ENCODE measurements at regions not wholly inside any gene's neighbourhood (a gene's known extent, or its start where the extent isn't known, plus 50 kb on each side); places are given as distances from the start of the nearest gene placed in this dataset.
"Not testable (repeated sequence)": the region's sequence is repeated elsewhere in the genome, so short reads cannot be mapped to it uniquely, and the experiment has no call there.

DNA sequence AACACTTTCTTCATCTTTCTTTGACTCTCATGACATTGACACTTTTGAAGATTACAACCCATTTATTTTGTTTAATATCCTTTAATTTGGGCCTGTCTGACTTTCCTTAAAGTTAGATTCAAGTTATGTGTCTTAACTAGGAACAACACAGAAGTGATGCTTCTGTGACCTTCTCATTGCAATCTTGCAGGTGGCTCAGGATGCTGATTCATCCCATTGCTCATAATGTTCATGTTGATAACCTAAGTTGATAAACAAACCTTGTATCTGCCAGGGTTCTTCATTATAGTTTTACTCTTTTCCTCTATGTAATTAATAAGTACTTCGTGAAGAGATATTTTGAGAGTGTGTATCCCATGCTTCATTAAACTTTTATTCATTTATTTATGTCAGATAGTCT lies 107.2 kb upstream of the SHB start:
- Histone ChIP-seq H3K4me1 (ENCODE audit: low read depth, poor library complexity, severe bottlenecking) (no peaks in the 10 kb centered on the region), H3K36me3 (ENCODE audit: insufficient read depth) (no peaks in the 10 kb centered on the region), H4K20me1 (ENCODE audit: insufficient read depth) (no peaks in the 10 kb centered on the region), H3K27ac (no peak overlapping the region), H3K9ac (no peak overlapping the region), H3K27me3 (ENCODE audit: insufficient read depth, low read depth) (no peaks in the 10 kb centered on the region), H3K79me2 (ENCODE audit: insufficient read depth, low read depth) (no peaks in the 10 kb centered on the region), H3K4me3 (IDR thresholded peaks at IDR 0.05; ENCODE audit: insufficient read depth, low read depth, low read length) (no peak overlapping the region), H3K4me2 (no peak overlapping the region), H2AFZ (ENCODE audit: low read depth) (no peak overlapping the region)
- no peak for TF ChIP-seq CTCF (conservative IDR thresholded peaks at IDR 0.05; ENCODE audit: low read depth, low read length)

DNA sequence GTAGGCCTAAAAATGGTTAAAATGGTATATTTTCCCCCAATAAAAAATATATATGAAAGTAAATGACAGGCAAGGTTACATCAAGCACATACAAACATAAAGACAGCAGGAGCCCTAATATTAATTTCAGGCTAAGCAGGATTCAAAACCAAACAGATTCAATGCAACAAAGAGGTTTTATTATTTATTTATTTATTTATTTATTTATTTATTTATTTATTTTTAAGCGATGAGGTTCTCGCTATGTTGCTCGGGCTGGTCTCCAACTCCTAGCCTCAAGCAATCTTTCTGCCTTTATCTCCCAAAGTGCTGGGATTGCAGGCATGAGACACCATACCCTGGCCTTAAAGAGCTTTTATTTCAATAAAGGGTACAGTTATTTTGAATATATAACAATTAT lies 106.4 kb upstream of the SHB start:
- H3K36me3 ChIP-seq (ENCODE audit: insufficient read depth): no peaks in the 10 kb centered on the region
- no peaks in the 10 kb centered on the region for H3K27me3 ChIP-seq (ENCODE audit: insufficient read depth, low read depth)
- H3K4me1 ChIP-seq (ENCODE audit: low read depth, poor library complexity, severe bottlenecking): no peaks in the 10 kb centered on the region
- H3K4me2 ChIP-seq: no peak overlapping the region
- no peak overlapping the region for H3K4me3 ChIP-seq (IDR thresholded peaks at IDR 0.05; ENCODE audit: insufficient read depth, low read depth, low read length)
- TF ChIP-seq CTCF (conservative IDR thresholded peaks at IDR 0.05; ENCODE audit: low read depth, low read length): no peak
- no peak overlapping the region for H3K27ac ChIP-seq
- H3K79me2 ChIP-seq (ENCODE audit: insufficient read depth, low read depth): no peaks in the 10 kb centered on the region
- no peak overlapping the region for H3K9ac ChIP-seq
- H4K20me1 ChIP-seq (ENCODE audit: insufficient read depth): no peaks in the 10 kb centered on the region
- H2AFZ ChIP-seq (ENCODE audit: low read depth): no peak overlapping the region

DNA sequence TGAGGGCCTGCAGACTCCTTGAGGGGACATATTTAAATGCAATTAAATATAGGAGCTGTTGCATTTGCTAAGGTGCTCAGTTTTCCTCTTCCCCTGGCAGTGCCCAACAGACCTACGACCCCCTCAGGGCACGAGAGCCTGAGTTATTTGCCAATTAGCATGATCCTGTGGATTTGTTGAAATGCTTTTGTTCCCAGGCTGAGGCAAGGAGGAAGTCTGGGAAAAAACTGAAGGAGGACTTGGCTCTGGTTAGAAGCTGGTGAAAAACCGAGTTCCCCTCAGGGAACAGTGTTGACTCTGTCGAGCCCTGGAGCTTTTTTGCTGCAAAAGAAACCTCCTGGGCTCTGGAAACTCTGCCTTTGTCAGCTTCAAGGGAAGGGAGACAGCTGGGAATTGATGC lies 103.6 kb upstream of the SHB start:
- Histone ChIP-seq H3K4me3 (IDR thresholded peaks at IDR 0.05; ENCODE audit: insufficient read depth, low read depth, low read length) (no peak overlapping the region), H3K4me2 (no peak overlapping the region), H4K20me1 (ENCODE audit: insufficient read depth) (no peaks in the 10 kb centered on the region), H3K27me3 (ENCODE audit: insufficient read depth, low read depth) (no peaks in the 10 kb centered on the region), H2AFZ (ENCODE audit: low read depth) (no peak overlapping the region), H3K36me3 (ENCODE audit: insufficient read depth) (no peaks in the 10 kb centered on the region), H3K79me2 (ENCODE audit: insufficient read depth, low read depth) (no peaks in the 10 kb centered on the region), H3K9ac (no peak overlapping the region), H3K27ac (no peak overlapping the region), H3K4me1 (ENCODE audit: low read depth, poor library complexity, severe bottlenecking) (no peaks in the 10 kb centered on the region)
- TF ChIP-seq CTCF (conservative IDR thresholded peaks at IDR 0.05; ENCODE audit: low read depth, low read length): no peak

- no peaks in the 10 kb centered on the region for H3K27me3 ChIP-seq (ENCODE audit: insufficient read depth, low read depth)
- no peak overlapping the region for H3K27ac ChIP-seq
- no peak overlapping the region for H2AFZ ChIP-seq (ENCODE audit: low read depth)
- no peak for TF ChIP-seq CTCF (conservative IDR thresholded peaks at IDR 0.05; ENCODE audit: low read depth, low read length)
- no peak overlapping the region for H3K4me2 ChIP-seq
- no peak overlapping the region for H3K9ac ChIP-seq
- no peaks in the 10 kb centered on the region for H3K79me2 ChIP-seq (ENCODE audit: insufficient read depth, low read depth)
- H3K4me1 ChIP-seq (ENCODE audit: low read depth, poor library complexity, severe bottlenecking): no peaks in the 10 kb centered on the region
- H4K20me1 ChIP-seq (ENCODE audit: insufficient read depth): no peaks in the 10 kb centered on the region
- H3K36me3 ChIP-seq (ENCODE audit: insufficient read depth): no peaks in the 10 kb centered on the region
- H3K4me3 ChIP-seq (IDR thresholded peaks at IDR 0.05; ENCODE audit: insufficient read depth, low read depth, low read length): no peak overlapping the region
Observed at GRCh38 chr9:38171926-38172325, 102.9 kb upstream of the SHB start.

DNA sequence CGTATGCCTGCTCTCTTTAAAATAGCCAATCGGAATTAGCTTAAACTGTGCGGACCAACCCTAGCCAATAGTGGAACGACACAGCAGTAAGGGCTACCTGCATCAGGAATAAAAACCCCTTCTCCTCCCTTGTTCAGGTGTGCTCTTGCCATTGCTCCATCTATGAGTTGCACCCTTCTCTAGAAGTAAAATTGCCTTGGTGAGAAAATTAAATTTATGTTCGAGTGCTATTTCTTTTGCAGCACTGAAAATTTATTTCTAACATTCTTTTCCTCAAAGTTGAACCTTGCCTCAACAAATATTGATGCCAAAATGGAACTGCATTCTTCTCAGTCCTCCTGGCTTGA lies 102.5 kb upstream of the SHB start:
- Histone ChIP-seq H3K4me3 (IDR thresholded peaks at IDR 0.05; ENCODE audit: insufficient read depth, low read depth, low read length) (no peak overlapping the region), H4K20me1 (ENCODE audit: insufficient read depth) (no peaks in the 10 kb centered on the region), H3K9ac (no peak overlapping the region), H3K36me3 (ENCODE audit: insufficient read depth) (no peaks in the 10 kb centered on the region), H3K4me1 (ENCODE audit: low read depth, poor library complexity, severe bottlenecking) (no peaks in the 10 kb centered on the region), H2AFZ (ENCODE audit: low read depth) (no peak overlapping the region), H3K27me3 (ENCODE audit: insufficient read depth, low read depth) (no peaks in the 10 kb centered on the region), H3K4me2 (no peak overlapping the region), H3K27ac (no peak overlapping the region), H3K79me2 (ENCODE audit: insufficient read depth, low read depth) (no peaks in the 10 kb centered on the region)
- TF ChIP-seq CTCF (conservative IDR thresholded peaks at IDR 0.05; ENCODE audit: low read depth, low read length): no peak

- not testable (repeated sequence) for H3K4me2 ChIP-seq; H3K9ac ChIP-seq; H2AFZ ChIP-seq (ENCODE audit: low read depth); H3K36me3 ChIP-seq (ENCODE audit: insufficient read depth); H3K4me3 ChIP-seq (IDR thresholded peaks at IDR 0.05; ENCODE audit: insufficient read depth, low read depth, low read length); H3K4me1 ChIP-seq (ENCODE audit: low read depth, poor library complexity, severe bottlenecking); H3K79me2 ChIP-seq (ENCODE audit: insufficient read depth, low read depth); H3K27me3 ChIP-seq (ENCODE audit: insufficient read depth, low read depth); H4K20me1 ChIP-seq (ENCODE audit: insufficient read depth); H3K27ac ChIP-seq
Observed at GRCh38 chr9:38170763-38171537, 101.9 kb upstream of the SHB start.
